Calu3 (cell line): ENCODE measurements at regions not wholly inside any gene's neighbourhood (a gene's known extent, or its start where the extent isn't known, plus 50 kb on each side); places are given as distances from the start of the nearest gene placed in this dataset.

Source experiments
- BruUV-seq: library from RNA; stranded (reverse); fragments of 400-500 nt; replicated peaks from 2 replicates; lab custom pipeline; 2021; lab: Mats Ljungman, UMichigan
- CTCF ChIA-PET: fragments of 300-600 bp; sonication (Branson Sonifier 250); formaldehyde crosslinking; loops from one replicate; lab custom pipeline; 2022; ENCODE audit warnings: antibody characterized with exemption; lab: Charles Lee
- DNase-seq: peaks from one replicate; pipeline ENCODE4 v3.0.0; 2022
- H3K27ac Mint-ChIP-seq: one replicate; pipeline ENCODE4 v1.8.0; 2022; ENCODE audit warnings: mixed read lengths; ENCODE audit not compliant: unreplicated experiment
- H3K27me3 Mint-ChIP-seq: one replicate; pipeline ENCODE4 v1.8.0; 2022; ENCODE audit warnings: mixed read lengths; ENCODE audit not compliant: unreplicated experiment
- H3K36me3 Mint-ChIP-seq: one replicate; pipeline ENCODE4 v1.8.0; 2022; ENCODE audit warnings: mild to moderate bottlenecking, moderate library complexity, mixed read lengths; ENCODE audit not compliant: insufficient read depth, unreplicated experiment
- H3K4me1 Mint-ChIP-seq: one replicate; pipeline ENCODE4 v1.8.0; 2022; ENCODE audit warnings: mild to moderate bottlenecking, low read depth, mixed read lengths; ENCODE audit not compliant: unreplicated experiment
- H3K4me3 Mint-ChIP-seq: one replicate; pipeline ENCODE4 v1.8.0; 2022; ENCODE audit warnings: mild to moderate bottlenecking, low read depth, moderate library complexity, mixed read lengths; ENCODE audit not compliant: unreplicated experiment
- H3K9me3 Mint-ChIP-seq: one replicate; pipeline ENCODE4 v1.8.0; 2022; ENCODE audit warnings: low read depth, mixed read lengths; ENCODE audit not compliant: unreplicated experiment
- intact Hi-C: fragments of 100-400 bp; cut with micrococcal nuclease; formaldehyde crosslinking; loops from one replicate; pipeline ENCODE4 v1.10.0; 2022; ENCODE audit not compliant: unreplicated experiment
- TF ChIP-seq, protein P1 (sequence below): fragments of 200-600 bp; IDR thresholded peaks from one replicate; pipeline ENCODE4 v1.8.0; 2022; ENCODE audit warnings: antibody characterized with exemption; ENCODE audit not compliant: unreplicated experiment

DNA sequence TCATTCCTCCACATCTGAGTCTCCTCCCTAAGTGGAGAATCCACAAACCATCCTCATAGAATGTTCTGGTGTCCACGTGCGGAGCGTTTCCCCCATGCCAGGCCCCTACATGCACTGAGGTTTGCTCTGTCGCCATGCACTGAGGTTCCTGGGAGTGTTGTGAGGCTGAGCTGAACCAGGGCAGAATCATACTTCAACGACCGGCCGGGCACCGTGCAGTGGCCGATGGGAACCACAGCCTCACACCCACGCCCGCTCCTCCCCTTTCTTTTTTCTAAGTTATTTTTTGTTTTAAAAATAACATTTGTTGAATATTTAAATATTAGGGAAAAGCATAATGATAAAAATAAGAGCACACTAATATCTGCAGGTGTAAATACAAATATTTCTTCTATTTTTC lies 260.4 kb upstream of the IRX4 start:
- no peaks in the 10 kb centered on the region for H3K4me1 Mint-ChIP-seq
- H3K9me3 Mint-ChIP-seq: no peaks in the 10 kb centered on the region
- no peak for DNase-seq
- H3K4me3 Mint-ChIP-seq: no peak overlapping the region
- TF ChIP-seq, protein P1, sequence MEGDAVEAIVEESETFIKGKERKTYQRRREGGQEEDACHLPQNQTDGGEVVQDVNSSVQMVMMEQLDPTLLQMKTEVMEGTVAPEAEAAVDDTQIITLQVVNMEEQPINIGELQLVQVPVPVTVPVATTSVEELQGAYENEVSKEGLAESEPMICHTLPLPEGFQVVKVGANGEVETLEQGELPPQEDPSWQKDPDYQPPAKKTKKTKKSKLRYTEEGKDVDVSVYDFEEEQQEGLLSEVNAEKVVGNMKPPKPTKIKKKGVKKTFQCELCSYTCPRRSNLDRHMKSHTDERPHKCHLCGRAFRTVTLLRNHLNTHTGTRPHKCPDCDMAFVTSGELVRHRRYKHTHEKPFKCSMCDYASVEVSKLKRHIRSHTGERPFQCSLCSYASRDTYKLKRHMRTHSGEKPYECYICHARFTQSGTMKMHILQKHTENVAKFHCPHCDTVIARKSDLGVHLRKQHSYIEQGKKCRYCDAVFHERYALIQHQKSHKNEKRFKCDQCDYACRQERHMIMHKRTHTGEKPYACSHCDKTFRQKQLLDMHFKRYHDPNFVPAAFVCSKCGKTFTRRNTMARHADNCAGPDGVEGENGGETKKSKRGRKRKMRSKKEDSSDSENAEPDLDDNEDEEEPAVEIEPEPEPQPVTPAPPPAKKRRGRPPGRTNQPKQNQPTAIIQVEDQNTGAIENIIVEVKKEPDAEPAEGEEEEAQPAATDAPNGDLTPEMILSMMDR: no peak
- H3K36me3 Mint-ChIP-seq: no peaks in the 10 kb centered on the region
- BruUV-seq: no TSS peak
- H3K27me3 Mint-ChIP-seq: no peaks in the 10 kb centered on the region
- intact Hi-C loops: no loop called here
- no peak overlapping the region for H3K27ac Mint-ChIP-seq
- CTCF ChIA-PET: no interaction called here

DNA sequence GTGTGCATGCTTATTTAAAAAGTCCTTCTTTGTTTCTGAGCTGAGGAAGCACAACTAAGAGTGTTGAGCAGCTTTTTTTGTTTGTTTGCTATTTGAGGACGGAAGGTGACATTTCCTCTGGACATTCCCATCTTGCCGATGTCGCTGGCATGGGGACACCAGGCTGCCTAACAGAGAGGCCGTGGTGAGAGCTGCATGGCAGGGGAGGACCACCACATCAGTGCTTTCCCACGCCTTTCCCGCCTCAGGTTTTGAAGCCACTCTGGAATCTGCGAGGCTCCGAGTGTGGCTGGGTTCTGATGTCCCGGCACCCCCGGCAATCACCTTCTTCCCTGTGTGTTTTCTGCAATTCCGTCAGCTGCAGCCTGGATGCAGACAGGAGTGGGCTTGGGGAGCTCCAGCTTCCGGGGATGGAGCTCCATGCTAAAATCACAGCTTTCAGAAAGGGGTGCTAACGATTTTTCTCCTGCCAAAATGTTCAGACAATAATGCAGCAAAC lies 259.8 kb upstream of the IRX4 start:
- no peaks in the 10 kb centered on the region for H3K9me3 Mint-ChIP-seq
- H3K4me1 Mint-ChIP-seq: no peaks in the 10 kb centered on the region
- DNase-seq: no peak
- no peak overlapping the region for H3K27ac Mint-ChIP-seq
- H3K36me3 Mint-ChIP-seq: no peaks in the 10 kb centered on the region
- intact Hi-C loops: no loop called here
- CTCF ChIA-PET: no interaction called here
- BruUV-seq: no TSS peak
- no peaks in the 10 kb centered on the region for H3K27me3 Mint-ChIP-seq
- TF ChIP-seq, protein P1: no peak
- H3K4me3 Mint-ChIP-seq: no peak overlapping the region

DNA sequence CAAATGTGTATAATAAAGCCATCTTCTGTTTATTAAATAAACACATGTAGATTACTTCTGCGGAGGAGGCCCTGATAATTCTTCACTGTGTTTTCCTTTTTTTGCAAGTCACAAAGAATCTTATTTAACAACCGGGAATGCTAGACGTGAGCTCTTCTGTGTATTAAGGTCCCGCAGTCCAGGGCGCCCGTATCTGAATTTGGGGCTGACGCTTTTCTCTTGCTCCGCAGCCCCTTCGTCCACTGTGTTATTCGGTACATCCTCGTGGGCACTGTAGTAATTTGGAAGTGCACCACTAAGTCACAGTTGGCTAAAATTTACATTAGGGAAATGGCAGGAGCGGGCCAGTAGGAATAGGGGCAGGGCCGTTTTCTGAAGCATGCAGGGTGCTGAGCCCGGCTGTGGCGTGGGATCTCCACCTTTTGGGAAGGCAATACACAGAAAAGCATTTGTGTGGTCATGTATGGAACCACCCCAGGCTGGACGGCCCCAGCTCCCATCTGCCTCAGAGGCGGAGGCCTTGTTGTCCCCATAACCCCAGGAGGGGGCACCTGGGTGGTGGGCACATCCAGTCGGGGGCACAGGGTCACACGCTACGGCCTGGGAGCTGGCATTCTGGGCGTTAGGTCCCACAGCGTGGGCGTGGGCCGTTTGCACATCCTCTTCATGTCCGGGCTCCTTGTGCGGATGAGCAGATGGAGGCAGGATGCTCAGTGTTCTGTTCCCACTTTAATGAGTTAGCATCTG lies 258.7 kb upstream of the IRX4 start:
- DNase-seq: no peak
- H3K27me3 Mint-ChIP-seq: no peaks in the 10 kb centered on the region
- no peak overlapping the region for H3K4me3 Mint-ChIP-seq
- no TSS peak for BruUV-seq
- H3K4me1 Mint-ChIP-seq: no peaks in the 10 kb centered on the region
- no peaks in the 10 kb centered on the region for H3K36me3 Mint-ChIP-seq
- no peak overlapping the region for H3K27ac Mint-ChIP-seq
- TF ChIP-seq, protein P1: no peak
- intact Hi-C loops: no loop called here
- H3K9me3 Mint-ChIP-seq: peaks cover 3% of the 10 kb centered on the region
- CTCF ChIA-PET: no interaction called here

DNA sequence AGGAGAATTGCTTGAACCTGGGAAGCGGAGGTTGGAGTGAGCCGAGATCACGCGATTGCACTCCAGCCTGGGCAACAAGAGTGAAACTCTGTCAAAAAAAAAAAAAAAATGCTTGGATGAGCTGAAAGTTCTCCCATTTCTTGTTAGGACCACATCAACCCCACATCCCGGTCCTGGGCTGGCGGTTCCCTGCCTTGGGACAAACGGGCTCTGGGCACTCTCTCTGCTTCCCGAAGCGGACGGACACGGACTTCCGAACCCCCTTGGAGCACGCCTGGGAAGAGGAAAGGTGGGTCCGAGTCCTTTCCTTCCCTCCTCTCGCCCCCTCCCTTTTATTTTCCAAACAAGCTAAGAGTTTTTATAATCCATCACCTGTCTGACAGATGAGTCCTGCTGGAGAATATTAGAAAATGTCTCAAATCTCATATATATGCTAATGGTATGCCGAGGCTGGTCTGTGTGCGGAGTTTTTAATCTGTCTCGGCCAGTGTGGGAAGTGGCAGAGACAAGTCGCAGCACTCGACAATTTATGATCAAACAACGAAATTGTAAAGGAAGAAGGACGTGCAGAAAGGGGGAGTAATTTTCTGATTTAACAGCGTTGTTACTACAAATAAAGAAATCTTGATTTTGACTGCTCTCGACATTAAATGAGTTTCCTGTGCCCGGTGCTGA lies 257.9 kb upstream of the IRX4 start:
- no peaks in the 10 kb centered on the region for H3K36me3 Mint-ChIP-seq
- no TSS peak for BruUV-seq
- H3K9me3 Mint-ChIP-seq: peaks cover 3% of the 10 kb centered on the region
- TF ChIP-seq, protein P1: no peak
- no peak for DNase-seq
- H3K4me1 Mint-ChIP-seq: no peaks in the 10 kb centered on the region
- no peaks in the 10 kb centered on the region for H3K27me3 Mint-ChIP-seq
- no peak overlapping the region for H3K4me3 Mint-ChIP-seq
- H3K27ac Mint-ChIP-seq: no peak overlapping the region
- intact Hi-C loops: no loop called here
- CTCF ChIA-PET: no interaction called here
